ENCODE measurements at regions not wholly inside any gene's neighbourhood (a gene's known extent, or its start where the extent isn't known, plus 50 kb on each side); places are given as distances from the start of the nearest gene placed in this dataset.

DNA sequence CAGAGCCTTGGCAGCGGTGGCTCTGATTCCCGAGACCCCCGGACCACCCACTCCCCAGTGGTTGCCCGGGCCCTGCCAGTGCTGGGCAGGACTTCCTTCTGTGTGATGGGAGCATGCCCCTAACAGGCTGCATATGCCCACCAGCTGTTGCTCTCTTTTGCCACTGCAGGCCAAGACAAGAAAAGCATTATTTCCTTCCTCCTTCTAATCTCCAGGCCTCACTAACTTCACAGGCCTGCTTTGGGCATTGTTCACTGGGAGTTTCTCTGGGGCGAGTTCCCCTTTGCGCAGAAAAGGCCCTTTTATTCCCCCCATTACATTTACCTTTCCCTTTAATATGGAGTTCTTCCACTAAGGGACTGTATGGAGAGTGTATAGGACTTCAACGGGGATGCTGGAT lies 249.1 kb upstream of the SIX2 start:
- no peak for TF ChIP-seq EP300 (conservative IDR thresholded peaks at IDR 0.05; ENCODE audit: poor library complexity, severe bottlenecking)
- H3K9ac ChIP-seq (ENCODE audit: low read length), result no peak overlapping the region

DNA sequence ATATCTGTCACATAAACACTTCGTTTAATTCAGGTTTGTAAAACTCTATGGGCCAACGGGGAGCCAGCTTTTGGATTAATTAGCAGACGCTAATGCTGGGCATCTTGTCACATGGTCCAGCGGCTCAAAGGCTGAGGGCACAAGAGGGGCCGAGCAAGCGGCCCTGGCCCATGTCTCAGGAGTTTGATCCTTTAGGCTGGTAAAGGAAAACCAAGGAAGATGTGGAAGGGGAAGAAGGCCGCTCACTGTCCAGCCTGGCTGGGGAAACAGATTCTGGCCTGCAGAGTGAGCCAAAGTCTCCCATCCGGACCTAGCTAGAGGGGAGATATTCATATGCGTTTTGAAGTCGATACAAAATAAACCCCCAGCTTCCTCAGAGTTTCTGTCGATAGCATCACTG lies 248.6 kb upstream of the SIX2 start:
- H3K9ac ChIP-seq (ENCODE audit: low read length), result no peak overlapping the region
- H3K27ac ChIP-seq (ENCODE audit: low read length), result no peak overlapping the region
- TF ChIP-seq, protein P1, sequence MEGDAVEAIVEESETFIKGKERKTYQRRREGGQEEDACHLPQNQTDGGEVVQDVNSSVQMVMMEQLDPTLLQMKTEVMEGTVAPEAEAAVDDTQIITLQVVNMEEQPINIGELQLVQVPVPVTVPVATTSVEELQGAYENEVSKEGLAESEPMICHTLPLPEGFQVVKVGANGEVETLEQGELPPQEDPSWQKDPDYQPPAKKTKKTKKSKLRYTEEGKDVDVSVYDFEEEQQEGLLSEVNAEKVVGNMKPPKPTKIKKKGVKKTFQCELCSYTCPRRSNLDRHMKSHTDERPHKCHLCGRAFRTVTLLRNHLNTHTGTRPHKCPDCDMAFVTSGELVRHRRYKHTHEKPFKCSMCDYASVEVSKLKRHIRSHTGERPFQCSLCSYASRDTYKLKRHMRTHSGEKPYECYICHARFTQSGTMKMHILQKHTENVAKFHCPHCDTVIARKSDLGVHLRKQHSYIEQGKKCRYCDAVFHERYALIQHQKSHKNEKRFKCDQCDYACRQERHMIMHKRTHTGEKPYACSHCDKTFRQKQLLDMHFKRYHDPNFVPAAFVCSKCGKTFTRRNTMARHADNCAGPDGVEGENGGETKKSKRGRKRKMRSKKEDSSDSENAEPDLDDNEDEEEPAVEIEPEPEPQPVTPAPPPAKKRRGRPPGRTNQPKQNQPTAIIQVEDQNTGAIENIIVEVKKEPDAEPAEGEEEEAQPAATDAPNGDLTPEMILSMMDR (IDR thresholded peaks at IDR 0.05; ENCODE audit: poor library complexity, severe bottlenecking), result no peak
- TF ChIP-seq EZH2 (IDR thresholded peaks at IDR 0.05; ENCODE audit: borderline replicate concordance, insufficient read depth, low read length, poor library complexity, severe bottlenecking) (no peak), MXI1 (conservative IDR thresholded peaks at IDR 0.05; ENCODE audit: poor library complexity, severe bottlenecking) (no peak), RAD21 (conservative IDR thresholded peaks at IDR 0.05) (no peak), SMC3 (conservative IDR thresholded peaks at IDR 0.05; ENCODE audit: poor library complexity) (no peak), POLR2AphosphoS5 (IDR thresholded peaks at IDR 0.05) (no peak)
- TF ChIP-seq, protein P2, sequence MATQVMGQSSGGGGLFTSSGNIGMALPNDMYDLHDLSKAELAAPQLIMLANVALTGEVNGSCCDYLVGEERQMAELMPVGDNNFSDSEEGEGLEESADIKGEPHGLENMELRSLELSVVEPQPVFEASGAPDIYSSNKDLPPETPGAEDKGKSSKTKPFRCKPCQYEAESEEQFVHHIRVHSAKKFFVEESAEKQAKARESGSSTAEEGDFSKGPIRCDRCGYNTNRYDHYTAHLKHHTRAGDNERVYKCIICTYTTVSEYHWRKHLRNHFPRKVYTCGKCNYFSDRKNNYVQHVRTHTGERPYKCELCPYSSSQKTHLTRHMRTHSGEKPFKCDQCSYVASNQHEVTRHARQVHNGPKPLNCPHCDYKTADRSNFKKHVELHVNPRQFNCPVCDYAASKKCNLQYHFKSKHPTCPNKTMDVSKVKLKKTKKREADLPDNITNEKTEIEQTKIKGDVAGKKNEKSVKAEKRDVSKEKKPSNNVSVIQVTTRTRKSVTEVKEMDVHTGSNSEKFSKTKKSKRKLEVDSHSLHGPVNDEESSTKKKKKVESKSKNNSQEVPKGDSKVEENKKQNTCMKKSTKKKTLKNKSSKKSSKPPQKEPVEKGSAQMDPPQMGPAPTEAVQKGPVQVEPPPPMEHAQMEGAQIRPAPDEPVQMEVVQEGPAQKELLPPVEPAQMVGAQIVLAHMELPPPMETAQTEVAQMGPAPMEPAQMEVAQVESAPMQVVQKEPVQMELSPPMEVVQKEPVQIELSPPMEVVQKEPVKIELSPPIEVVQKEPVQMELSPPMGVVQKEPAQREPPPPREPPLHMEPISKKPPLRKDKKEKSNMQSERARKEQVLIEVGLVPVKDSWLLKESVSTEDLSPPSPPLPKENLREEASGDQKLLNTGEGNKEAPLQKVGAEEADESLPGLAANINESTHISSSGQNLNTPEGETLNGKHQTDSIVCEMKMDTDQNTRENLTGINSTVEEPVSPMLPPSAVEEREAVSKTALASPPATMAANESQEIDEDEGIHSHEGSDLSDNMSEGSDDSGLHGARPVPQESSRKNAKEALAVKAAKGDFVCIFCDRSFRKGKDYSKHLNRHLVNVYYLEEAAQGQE (IDR thresholded peaks at IDR 0.05; ENCODE audit: borderline replicate concordance), result no peak
- no peaks in the 10 kb centered on the region for H3K27me3 ChIP-seq (ENCODE audit: insufficient read depth, low read depth, low read length)
- no peak overlapping the region for H2AFZ ChIP-seq (ENCODE audit: low read depth, low read length)
- H3K79me2 ChIP-seq (replicated peaks; ENCODE audit: insufficient read depth, low read length), result no peaks in the 10 kb centered on the region
- no peak overlapping the region for H3K4me2 ChIP-seq (ENCODE audit: low read length)
- no peaks in the 10 kb centered on the region for H3K9me3 ChIP-seq (ENCODE audit: low read length)
- H3K4me3 ChIP-seq (ENCODE audit: low read length), result no peak overlapping the region
- no peaks in the 10 kb centered on the region for H3K36me3 ChIP-seq (ENCODE audit: insufficient read depth, low read length)
- no peaks in the 10 kb centered on the region for H3F3A ChIP-seq (ENCODE audit: insufficient read depth, low read length, poor library complexity, severe bottlenecking)
- no peaks in the 10 kb centered on the region for H4K20me1 ChIP-seq (ENCODE audit: insufficient read depth)
- no peaks in the 10 kb centered on the region for H3K9me2 ChIP-seq (ENCODE audit: insufficient read depth, low read length)

More for the DNA sequence above, 249.1 kb upstream of the SIX2 start:
- H2AFZ ChIP-seq (ENCODE audit: low read depth, low read length), result no peak overlapping the region
- no peaks in the 10 kb centered on the region for H4K20me1 ChIP-seq (ENCODE audit: insufficient read depth)
- no peaks in the 10 kb centered on the region for H3K27me3 ChIP-seq (ENCODE audit: insufficient read depth, low read depth, low read length)
- no peaks in the 10 kb centered on the region for H3K36me3 ChIP-seq (ENCODE audit: insufficient read depth, low read length)
- H3K27ac ChIP-seq (ENCODE audit: low read length), result no peak overlapping the region
- no peaks in the 10 kb centered on the region for H3K9me3 ChIP-seq (ENCODE audit: low read length)
- H3F3A ChIP-seq (ENCODE audit: insufficient read depth, low read length, poor library complexity, severe bottlenecking), result no peaks in the 10 kb centered on the region
- H3K79me2 ChIP-seq (replicated peaks; ENCODE audit: insufficient read depth, low read length), result no peaks in the 10 kb centered on the region
- no peaks in the 10 kb centered on the region for H3K9me2 ChIP-seq (ENCODE audit: insufficient read depth, low read length)
- H3K4me2 ChIP-seq (ENCODE audit: low read length), result no peak overlapping the region
- H3K4me3 ChIP-seq (ENCODE audit: low read length), result no peak overlapping the region
